ENCODE measurements at regions not wholly inside any gene's neighbourhood (a gene's known extent, or its start where the extent isn't known, plus 50 kb on each side); places are given as distances from the start of the nearest gene placed in this dataset.

DNA sequence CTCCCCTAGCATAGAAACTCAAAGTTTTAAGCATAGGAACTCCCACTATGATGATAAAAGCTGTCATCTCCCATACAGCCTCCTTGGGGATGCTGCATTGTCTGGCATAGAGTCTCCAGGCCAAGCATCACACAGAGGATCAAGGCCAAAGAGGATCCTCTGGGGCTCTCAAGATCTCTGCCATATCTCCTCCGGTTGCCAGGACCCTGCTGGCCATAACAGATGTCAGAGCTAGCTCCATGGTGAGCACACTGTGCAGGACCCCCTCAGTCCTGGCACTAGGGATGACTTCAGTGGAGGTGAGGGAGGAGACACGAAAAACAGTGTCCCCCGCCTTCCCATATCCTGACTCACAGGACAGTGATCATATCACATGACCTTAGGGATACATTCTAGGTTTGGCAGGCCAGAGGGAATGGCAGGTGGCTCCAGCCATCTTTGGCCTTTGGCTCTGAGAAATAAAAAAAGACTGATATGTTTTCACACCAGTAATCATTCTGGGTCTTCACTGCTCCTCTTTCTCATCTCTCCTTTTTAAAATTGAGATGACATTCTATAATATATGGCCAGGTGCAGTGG, 235.0 kb downstream of the MYCN start:
- TF ChIP-seq CTCF (IDR thresholded peaks at IDR 0.05; ENCODE audit: low read depth, low read length, missing input control) (no peak), JUND (IDR thresholded peaks at IDR 0.05) (no peak), SP1 (IDR thresholded peaks at IDR 0.05) (no peak), FOXA1 (IDR thresholded peaks at IDR 0.05) (no peak), REST (IDR thresholded peaks at IDR 0.05) (no peak)
- TF ChIP-seq, protein P1, sequence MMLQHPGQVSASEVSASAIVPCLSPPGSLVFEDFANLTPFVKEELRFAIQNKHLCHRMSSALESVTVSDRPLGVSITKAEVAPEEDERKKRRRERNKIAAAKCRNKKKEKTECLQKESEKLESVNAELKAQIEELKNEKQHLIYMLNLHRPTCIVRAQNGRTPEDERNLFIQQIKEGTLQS (IDR thresholded peaks at IDR 0.05), result no peak
- TF ChIP-seq, protein P2, sequence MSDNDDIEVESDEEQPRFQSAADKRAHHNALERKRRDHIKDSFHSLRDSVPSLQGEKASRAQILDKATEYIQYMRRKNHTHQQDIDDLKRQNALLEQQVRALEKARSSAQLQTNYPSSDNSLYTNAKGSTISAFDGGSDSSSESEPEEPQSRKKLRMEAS (IDR thresholded peaks at IDR 0.05), result no peak
